Nephron progenitor cell (in vitro differentiated cells): ENCODE measurements at regions not wholly inside any gene's neighbourhood (a gene's known extent, or its start where the extent isn't known, plus 50 kb on each side); places are given as distances from the start of the nearest gene placed in this dataset.
A peak's percentile ranks its signal among the peaks of the same experiment; 100 is the strongest.

Source experiments
- DNase-seq: peaks from one replicate; pipeline ENCODE4 v3.0.0; 2021
- H3K27ac Mint-ChIP-seq: 2 replicates; pipeline ENCODE4 v1.8.0; 2021; ENCODE audit warnings: mild to moderate bottlenecking, moderate library complexity, mixed read lengths
- H3K27me3 Mint-ChIP-seq: 2 replicates; pipeline ENCODE4 v1.8.0; 2021; ENCODE audit warnings: mild to moderate bottlenecking, low read depth, mixed read lengths; ENCODE audit not compliant: poor library complexity
- H3K36me3 Mint-ChIP-seq: 2 replicates; pipeline ENCODE4 v1.8.0; 2021; ENCODE audit warnings: low read depth, mixed read lengths
- H3K4me1 Mint-ChIP-seq: 2 replicates; pipeline ENCODE4 v1.8.0; 2021; ENCODE audit warnings: mixed read lengths
- H3K4me3 Mint-ChIP-seq: 2 replicates; pipeline ENCODE4 v1.8.0; 2021; ENCODE audit warnings: mild to moderate bottlenecking, moderate library complexity, mixed read lengths
- H3K9me3 Mint-ChIP-seq: 2 replicates; pipeline ENCODE4 v1.8.0; 2021; ENCODE audit warnings: mild to moderate bottlenecking, moderate library complexity, mixed read lengths
- TF ChIP-seq, protein P1 (sequence below): fragments of 200-600 bp; sonication (generic); IDR thresholded peaks from 2 replicates; pipeline ENCODE4 v1.5.0; 2021; ENCODE audit warnings: antibody characterized with exemption

DNA sequence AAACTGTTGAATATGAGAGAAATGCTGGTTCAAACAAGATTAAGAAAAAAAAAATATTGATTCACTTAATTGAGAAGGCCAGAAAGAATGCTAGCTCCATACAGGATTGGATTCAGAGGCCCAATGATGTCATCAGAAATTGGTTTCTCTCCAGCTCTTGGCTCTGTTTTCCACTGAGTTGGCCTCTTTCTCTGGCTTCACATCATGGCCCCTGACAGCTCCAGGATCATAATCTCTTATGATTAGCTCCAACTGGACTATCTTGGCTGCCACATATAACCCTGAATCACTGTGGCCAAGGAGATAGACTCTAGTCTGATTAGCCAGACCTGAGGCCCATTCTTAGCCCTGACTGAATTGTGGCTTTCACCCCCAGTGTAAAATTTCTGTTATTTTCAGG, 244.7 kb upstream of the GRAMD2B start:
- Mint-ChIP-seq H3K27me3 (peaks cover 5% of the 10 kb centered on the region), H3K4me3 (no peak overlapping the region), H3K9me3 (peaks cover 45% of the 10 kb centered on the region), H3K4me1 (no peaks in the 10 kb centered on the region), H3K36me3 (peaks cover 12% of the 10 kb centered on the region), H3K27ac (no peak overlapping the region)
- DNase-seq, result no peak
- TF ChIP-seq, protein P1, sequence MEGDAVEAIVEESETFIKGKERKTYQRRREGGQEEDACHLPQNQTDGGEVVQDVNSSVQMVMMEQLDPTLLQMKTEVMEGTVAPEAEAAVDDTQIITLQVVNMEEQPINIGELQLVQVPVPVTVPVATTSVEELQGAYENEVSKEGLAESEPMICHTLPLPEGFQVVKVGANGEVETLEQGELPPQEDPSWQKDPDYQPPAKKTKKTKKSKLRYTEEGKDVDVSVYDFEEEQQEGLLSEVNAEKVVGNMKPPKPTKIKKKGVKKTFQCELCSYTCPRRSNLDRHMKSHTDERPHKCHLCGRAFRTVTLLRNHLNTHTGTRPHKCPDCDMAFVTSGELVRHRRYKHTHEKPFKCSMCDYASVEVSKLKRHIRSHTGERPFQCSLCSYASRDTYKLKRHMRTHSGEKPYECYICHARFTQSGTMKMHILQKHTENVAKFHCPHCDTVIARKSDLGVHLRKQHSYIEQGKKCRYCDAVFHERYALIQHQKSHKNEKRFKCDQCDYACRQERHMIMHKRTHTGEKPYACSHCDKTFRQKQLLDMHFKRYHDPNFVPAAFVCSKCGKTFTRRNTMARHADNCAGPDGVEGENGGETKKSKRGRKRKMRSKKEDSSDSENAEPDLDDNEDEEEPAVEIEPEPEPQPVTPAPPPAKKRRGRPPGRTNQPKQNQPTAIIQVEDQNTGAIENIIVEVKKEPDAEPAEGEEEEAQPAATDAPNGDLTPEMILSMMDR, result no peak

DNA sequence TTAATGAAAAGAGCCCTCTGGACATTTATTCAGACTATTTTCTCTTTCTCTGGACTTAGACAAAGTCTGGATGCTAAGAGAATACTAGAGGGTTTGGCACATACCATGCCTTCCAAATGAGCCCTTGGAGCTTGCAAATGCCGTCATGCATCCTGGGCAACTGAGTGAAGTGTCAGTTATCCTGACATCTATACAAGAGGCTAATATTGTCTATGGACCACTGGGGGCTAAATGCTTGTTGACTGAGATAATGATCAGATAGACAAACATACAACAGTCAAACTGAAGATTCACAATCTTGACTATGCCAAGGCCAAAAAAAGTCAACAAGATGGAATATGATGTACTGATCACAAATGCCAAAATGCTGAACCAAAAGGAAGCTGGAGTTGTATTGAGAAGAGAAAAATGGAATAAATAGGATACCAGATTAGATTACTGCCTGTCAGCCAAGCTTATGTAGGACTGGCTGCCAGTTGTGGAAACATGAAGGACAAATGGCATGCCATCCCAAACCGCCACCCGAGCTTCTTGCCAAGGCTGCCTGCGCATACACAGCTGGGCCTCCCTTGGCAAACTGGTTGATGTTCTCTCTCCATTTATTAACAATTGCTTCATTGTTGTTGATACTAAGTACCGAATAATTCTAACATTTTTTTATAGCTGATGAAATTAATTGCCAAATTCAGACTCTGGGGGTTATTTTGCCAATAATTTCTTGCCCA, 240.1 kb upstream of the GRAMD2B start:
- H3K36me3 Mint-ChIP-seq, result peaks cover 8% of the 10 kb centered on the region
- peaks cover 28% of the 10 kb centered on the region for H3K9me3 Mint-ChIP-seq
- no peak overlapping the region for H3K4me3 Mint-ChIP-seq
- no peak for DNase-seq
- H3K27me3 Mint-ChIP-seq, result peaks cover 5% of the 10 kb centered on the region
- H3K4me1 Mint-ChIP-seq, result peaks cover 4% of the 10 kb centered on the region
- no peak overlapping the region for H3K27ac Mint-ChIP-seq
- TF ChIP-seq, protein P1, result no peak

DNA sequence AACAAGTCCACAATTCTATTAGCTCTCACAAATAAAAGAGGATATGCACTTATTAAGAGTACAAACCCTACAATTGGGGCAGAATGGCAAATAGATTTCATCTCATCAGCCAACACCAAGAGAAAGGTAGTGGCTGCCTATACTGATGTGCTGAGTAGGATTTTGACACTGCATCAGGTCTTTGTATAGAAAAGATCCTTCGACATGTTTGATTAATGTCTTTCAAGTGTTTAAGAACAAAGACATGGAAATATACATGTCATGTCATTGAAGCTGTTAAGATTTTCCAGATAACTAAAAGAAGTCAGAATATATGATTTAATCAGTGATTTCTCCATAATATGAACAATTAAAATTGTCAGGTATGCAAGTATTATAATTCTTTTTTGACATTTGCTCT, 238.7 kb upstream of the GRAMD2B start:
- no peak for DNase-seq
- Mint-ChIP-seq H3K4me1 (peaks cover 17% of the 10 kb centered on the region), H3K27ac (no peak overlapping the region), H3K4me3 (no peak overlapping the region), H3K27me3 (peaks cover 5% of the 10 kb centered on the region), H3K36me3 (peaks cover 8% of the 10 kb centered on the region), H3K9me3 (peaks cover 28% of the 10 kb centered on the region)
- TF ChIP-seq, protein P1, result no peak

DNA sequence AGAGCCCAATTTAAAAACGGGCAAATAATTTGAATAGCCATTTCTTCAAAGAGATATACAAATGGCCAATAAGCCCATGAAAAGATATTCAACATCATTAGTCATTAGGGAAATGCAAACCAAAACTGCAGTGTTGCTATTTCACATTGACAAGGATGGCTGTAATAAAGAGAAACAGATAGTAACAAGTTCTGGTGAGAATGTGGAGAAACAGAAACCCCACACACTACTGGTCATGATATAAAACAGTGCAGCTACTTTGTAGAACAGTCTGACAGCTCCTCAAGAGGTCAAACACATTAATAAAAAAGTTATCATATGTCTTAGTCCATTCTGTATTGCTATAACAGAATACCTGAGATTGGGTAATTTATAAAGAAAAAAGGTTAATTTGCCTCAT, 237.0 kb upstream of the GRAMD2B start:
- peaks cover 26% of the 10 kb centered on the region for H3K4me1 Mint-ChIP-seq
- no peak overlapping the region for H3K4me3 Mint-ChIP-seq
- TF ChIP-seq, protein P1, result no peak
- peaks cover 4% of the 10 kb centered on the region for H3K27me3 Mint-ChIP-seq
- H3K36me3 Mint-ChIP-seq, result peaks cover 8% of the 10 kb centered on the region
- H3K27ac Mint-ChIP-seq, result no peak overlapping the region
- no peak for DNase-seq
- peaks cover 22% of the 10 kb centered on the region for H3K9me3 Mint-ChIP-seq

DNA sequence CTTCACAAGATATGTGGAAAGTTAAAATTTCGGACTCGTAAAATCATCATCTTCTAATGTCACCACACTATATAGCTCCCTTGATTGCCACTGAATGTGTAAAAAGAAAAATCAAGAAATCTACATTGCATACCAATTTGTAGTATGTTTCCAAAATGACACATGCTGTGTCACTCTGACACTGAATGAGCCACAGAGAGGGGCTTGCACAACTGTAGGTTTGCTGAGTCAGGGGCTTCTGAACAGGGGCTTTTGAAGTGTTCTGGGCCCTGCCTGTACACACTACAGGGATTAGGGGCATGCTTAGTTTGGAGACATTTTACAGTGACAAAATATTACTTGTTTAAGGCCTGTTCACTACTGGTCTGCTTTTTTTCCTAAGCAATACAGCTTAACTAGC, 234.4 kb upstream of the GRAMD2B start:
- Mint-ChIP-seq H3K36me3 (peaks cover 8% of the 10 kb centered on the region), H3K4me3 (no peak overlapping the region), H3K27me3 (peaks cover 4% of the 10 kb centered on the region), H3K4me1 (peaks cover 26% of the 10 kb centered on the region), H3K9me3 (peaks cover 15% of the 10 kb centered on the region), H3K27ac (peak overlapping the region; percentile 84)
- TF ChIP-seq, protein P1, result no peak
- DNase-seq, result no peak

DNA sequence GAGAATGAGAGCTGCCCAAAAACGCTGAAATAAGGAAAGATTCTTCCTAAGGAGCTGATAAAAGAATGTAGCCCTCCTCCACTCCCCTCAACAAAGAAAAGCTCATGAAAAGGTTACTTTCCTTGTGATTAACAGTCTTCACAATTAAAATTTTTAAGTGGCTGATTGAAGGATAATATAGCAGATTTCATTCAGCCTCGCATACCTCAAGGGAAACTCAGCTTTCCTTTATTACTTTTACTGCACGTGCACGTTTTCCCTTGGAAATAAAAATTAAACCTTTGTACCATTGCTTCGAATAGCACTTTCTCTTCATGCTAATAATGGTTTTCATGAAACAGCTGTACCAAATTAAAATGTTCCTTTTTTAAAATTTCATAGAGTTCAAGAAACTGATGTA, 234.0 kb upstream of the GRAMD2B start:
- Mint-ChIP-seq H3K27me3 (peaks cover 4% of the 10 kb centered on the region), H3K27ac (peak overlapping the region; percentile 84), H3K4me3 (no peak overlapping the region), H3K4me1 (peaks cover 26% of the 10 kb centered on the region), H3K36me3 (peaks cover 8% of the 10 kb centered on the region), H3K9me3 (peaks cover 15% of the 10 kb centered on the region)
- TF ChIP-seq, protein P1, result no peak
- DNase-seq, result no peak
